OCI-LY7 (cell line): ENCODE measurements at regions not wholly inside any gene's neighbourhood (a gene's known extent, or its start where the extent isn't known, plus 50 kb on each side); places are given as distances from the start of the nearest gene placed in this dataset.
"Not testable (repeated sequence)": the region's sequence is repeated elsewhere in the genome, so short reads cannot be mapped to it uniquely, and the experiment has no call there.

ENCODE experiments used
- BruUV-seq: library from RNA; stranded (reverse); fragments of 400-500 nt; replicated peaks from 2 replicates; lab custom pipeline; 2021; lab: Mats Ljungman, UMichigan
- CTCF ChIA-PET: fragments of 300-600 bp; sonication (Branson Sonifier 250); formaldehyde crosslinking; loops from one replicate; lab custom pipeline; 2022; ENCODE audit warnings: antibody characterized with exemption; ENCODE audit not compliant: unreplicated experiment; lab: Charles Lee
- POLR2A ChIA-PET: fragments of 300-600 bp; sonication (Branson Sonifier 250); formaldehyde crosslinking; loops from one replicate; lab custom pipeline; 2022; ENCODE audit warnings: antibody characterized with exemption; lab: Charles Lee
- DNase-seq: peaks from one replicate; pipeline ENCODE4 v3.0.0-alpha.2; 2015; ENCODE audit warnings: low spot score
- H2AFZ ChIP-seq: fragments of 200-600 bp; sonication (generic), shearing (Covaris generic); 2 replicates; pipeline ENCODE4 v1.6.1; 2014; ENCODE audit warnings: mild to moderate bottlenecking, antibody characterized with exemption, low read length, moderate library complexity
- H3K27ac ChIP-seq: fragments of 200-600 bp; sonication (generic); 2 replicates; pipeline ENCODE4 v1.5.1; 2014; ENCODE audit warnings: mixed run types, low read depth, mild to moderate bottlenecking, moderate library complexity, low read length, inconsistent platforms; ENCODE audit not compliant: poor library complexity, severe bottlenecking
- H3K36me3 ChIP-seq: fragments of 200-600 bp; sonication (generic); 2 replicates; pipeline ENCODE4 v1.6.1; 2014; ENCODE audit warnings: mild to moderate bottlenecking, antibody characterized with exemption, low read length, moderate library complexity, mixed read lengths; ENCODE audit not compliant: insufficient read depth
- H3K4me1 ChIP-seq: fragments of 200-600 bp; sonication (generic); 2 replicates; pipeline ENCODE4 v1.5.1; 2014; ENCODE audit warnings: mild to moderate bottlenecking, low read length; ENCODE audit not compliant: insufficient read depth, poor library complexity, severe bottlenecking
- H3K4me2 ChIP-seq: fragments of 200-600 bp; sonication (generic); 2 replicates; pipeline ENCODE4 v1.6.1; 2014; ENCODE audit warnings: mild to moderate bottlenecking, low read length
- H3K4me3 ChIP-seq: fragments of 200-600 bp; sonication (generic); 2 replicates; pipeline ENCODE4 v1.5.1; 2014; ENCODE audit warnings: mild to moderate bottlenecking, low read depth, low read length; ENCODE audit not compliant: poor library complexity, severe bottlenecking
- H3K79me2 ChIP-seq: fragments of 200-600 bp; sonication (generic); 2 replicates; pipeline ENCODE4 v1.6.1; 2016; ENCODE audit warnings: low read depth, mild to moderate bottlenecking, low read length, moderate library complexity, mixed read lengths; ENCODE audit not compliant: insufficient read depth
- H3K9me2 ChIP-seq: fragments of 200-600 bp; sonication (generic); 2 replicates; pipeline ENCODE4 v1.6.1; 2016; ENCODE audit warnings: mild to moderate bottlenecking, low read length, mixed read lengths; ENCODE audit not compliant: insufficient read depth
- H3K9me3 ChIP-seq: fragments of 200-600 bp; sonication (generic); 2 replicates; pipeline ENCODE4 v1.6.1; 2014; ENCODE audit warnings: mild to moderate bottlenecking, mixed run types, low read length, mixed read lengths
- H4K20me1 ChIP-seq: fragments of 200-600 bp; sonication (generic); 2 replicates; pipeline ENCODE4 v1.6.1; 2014; ENCODE audit warnings: mild to moderate bottlenecking, antibody characterized with exemption, low read length, moderate library complexity, mixed read lengths; ENCODE audit not compliant: insufficient read depth
- CTCF ChIP-seq: fragments of 200-600 bp; sonication (generic); conservative IDR thresholded peaks from 2 replicates; pipeline ENCODE4 v1.5.1; 2014; ENCODE audit warnings: mild to moderate bottlenecking, antibody characterized with exemption, low read length, moderate library complexity, mixed read lengths
- EZH2phosphoT487 ChIP-seq: fragments of 200-600 bp; sonication (generic); IDR thresholded peaks from 2 replicates; pipeline ENCODE4 v1.6.1; 2018; ENCODE audit warnings: low read depth, borderline replicate concordance, mild to moderate bottlenecking, mixed run types, antibody characterized with exemption, low read length, moderate library complexity, mixed read lengths
- intact Hi-C: fragments of 100-400 bp; cut with micrococcal nuclease; formaldehyde crosslinking; loops from one replicate; pipeline ENCODE4 v1.10.0; 2022; ENCODE audit not compliant: unreplicated experiment

GRCh38 chr12:30564394-30564793 lies 131.3 kb downstream of the IPO8 start:
- POLR2A ChIA-PET, result interaction anchor here (0.7 kb wide), 1 partner anchor 571 kb away, joined by 3 read pairs; no protein-coding TSS in a partner anchor
- Histone ChIP-seq H3K36me3 (no peaks in the 10 kb centered on the region), H3K9me3 (no peaks in the 10 kb centered on the region), H4K20me1 (no peaks in the 10 kb centered on the region), H3K27ac (no peak overlapping the region), H3K4me1 (no peaks in the 10 kb centered on the region), H3K4me3 (no peak overlapping the region), H3K79me2 (no peaks in the 10 kb centered on the region), H2AFZ (no peak overlapping the region), H3K9me2 (no peaks in the 10 kb centered on the region), H3K4me2 (no peak overlapping the region)
- DNase-seq, result no peak
- intact Hi-C loops, result no loop called here
- BruUV-seq, result no TSS peak
- TF ChIP-seq EZH2phosphoT487 (no peak), CTCF (no peak)
- CTCF ChIA-PET, result no interaction called here

- Histone ChIP-seq H3K79me2 (no peaks in the 10 kb centered on the region), H3K4me1 (no peaks in the 10 kb centered on the region), H3K27ac (no peak overlapping the region), H3K4me2 (no peak overlapping the region), H3K9me3 (no peaks in the 10 kb centered on the region), H4K20me1 (no peaks in the 10 kb centered on the region), H3K9me2 (no peaks in the 10 kb centered on the region), H3K4me3 (no peak overlapping the region), H2AFZ (no peak overlapping the region), H3K36me3 (no peaks in the 10 kb centered on the region)
- intact Hi-C loops, result no loop called here
- no peak for DNase-seq
- no TSS peak for BruUV-seq
- CTCF ChIA-PET, result no interaction called here
- TF ChIP-seq EZH2phosphoT487, result no peak
- TF ChIP-seq CTCF, result no peak
- POLR2A ChIA-PET, result interaction anchor here (0.6 kb wide), 1 partner anchor 13 kb away, joined by 3 read pairs; no protein-coding TSS in a partner anchor
Observed at GRCh38 chr12:30548203-30548602, 147.5 kb downstream of the IPO8 start.

GRCh38 chr12:30546121-30546520 lies 149.5 kb downstream of the IPO8 start:
- TF ChIP-seq EZH2phosphoT487 (no peak), CTCF (no peak)
- no peaks in the 10 kb centered on the region for H4K20me1 ChIP-seq
- POLR2A ChIA-PET, result no interaction called here

GRCh38 chr12:30544704-30545103 lies 151.0 kb downstream of the IPO8 start:
- CTCF ChIA-PET, DNase-seq, H3K79me2 ChIP-seq, intact Hi-C loops, H3K9me3 ChIP-seq, H3K4me1 ChIP-seq, H3K4me3 ChIP-seq, H4K20me1 ChIP-seq, H3K27ac ChIP-seq, H3K4me2 ChIP-seq, H3K36me3 ChIP-seq, H2AFZ ChIP-seq, BruUV-seq, H3K9me2 ChIP-seq: not testable (repeated sequence)
- POLR2A ChIA-PET, result interaction anchor here (0.6 kb wide), 1 partner anchor 37 kb away, joined by 3 read pairs; no protein-coding TSS in a partner anchor

More at GRCh38 chr12:30546121-30546520, 149.5 kb downstream of the IPO8 start:
- H3K4me3 ChIP-seq, result no peak overlapping the region
- intact Hi-C loops, result no loop called here
- H3K4me2 ChIP-seq, result no peak overlapping the region
- no peak for DNase-seq
- H3K9me2 ChIP-seq, result no peaks in the 10 kb centered on the region
- CTCF ChIA-PET, result no interaction called here
- no peaks in the 10 kb centered on the region for H3K9me3 ChIP-seq
- H3K36me3 ChIP-seq, result no peaks in the 10 kb centered on the region
- H3K27ac ChIP-seq, result no peak overlapping the region
- BruUV-seq, result no TSS peak
- no peak overlapping the region for H2AFZ ChIP-seq
- H3K79me2 ChIP-seq, result no peaks in the 10 kb centered on the region
- H3K4me1 ChIP-seq, result no peaks in the 10 kb centered on the region
